OCI-LY3 (cell line): ENCODE measurements at regions not wholly inside any gene's neighbourhood (a gene's known extent, or its start where the extent isn't known, plus 50 kb on each side); places are given as distances from the start of the nearest gene placed in this dataset.

Source experiments
- H2AFZ ChIP-seq: fragments of 200-600, 300-600 bp; shearing (Covaris generic); 2 replicates; pipeline ENCODE4 v1.6.0; 2014; ENCODE audit warnings: antibody characterized with exemption, low read depth, low read length
- H3K27ac ChIP-seq: fragments of 200-600, 300-600 bp; sonication (generic); 2 replicates; pipeline ENCODE4 v1.5.1; 2014; ENCODE audit warnings: mild to moderate bottlenecking, low read length, moderate library complexity, mixed read lengths
- H3K27me3 ChIP-seq: fragments of 200-600, 300-600 bp; sonication (generic); 2 replicates; pipeline ENCODE4 v1.6.1; 2014; ENCODE audit warnings: low read depth, low read length, mixed read lengths
- H3K36me3 ChIP-seq: fragments of 200-600, 300-600 bp; sonication (generic); replicated peaks from 2 replicates; pipeline ENCODE3; 2014; ENCODE audit warnings: low read depth, low read length, mixed read lengths
- H3K4me1 ChIP-seq: fragments of 300-600, 200-600 bp; sonication (generic); 2 replicates; pipeline ENCODE4 v1.6.1; 2014; ENCODE audit warnings: low read length, mixed read lengths
- H3K4me2 ChIP-seq: fragments of 200-600, 300-600 bp; sonication (generic); 2 replicates; pipeline ENCODE4 v1.6.1; 2014; ENCODE audit warnings: low read length, mixed read lengths
- H3K4me3 ChIP-seq: fragments of 300-600, 200-600 bp; sonication (generic); 2 replicates; pipeline ENCODE4 v1.5.1; 2014; ENCODE audit warnings: antibody characterized with exemption, mild to moderate bottlenecking, low read length, moderate library complexity
- H3K79me2 ChIP-seq: fragments of 300-600, 200-600 bp; shearing (Covaris generic); 2 replicates; pipeline ENCODE4 v1.6.1; 2014; ENCODE audit warnings: mild to moderate bottlenecking, low read length, mixed read lengths
- H3K9ac ChIP-seq: fragments of 300-600, 200-600 bp; shearing (Covaris generic); 2 replicates; pipeline ENCODE4 v1.6.0; 2014; ENCODE audit warnings: mild to moderate bottlenecking, low read length, moderate library complexity
- H3K9me3 ChIP-seq: fragments of 200-600, 300-600 bp; shearing (Covaris generic); 2 replicates; pipeline ENCODE4 v1.6.1; 2014; ENCODE audit warnings: low read length, mixed read lengths; ENCODE audit not compliant: insufficient read depth
- H4K20me1 ChIP-seq: fragments of 200-600, 300-600 bp; sonication (generic); 2 replicates; pipeline ENCODE4 v1.6.1; 2016; ENCODE audit warnings: low read length, mixed read lengths; ENCODE audit not compliant: insufficient read depth
- CTCF ChIP-seq: fragments of 200-600, 300-600 bp; sonication (generic); IDR thresholded peaks from 2 replicates; pipeline ENCODE4 v1.5.1; 2014; ENCODE audit warnings: antibody characterized with exemption, low read length, low read depth
- EZH2phosphoT487 ChIP-seq: fragments of 200-600 bp; shearing (Covaris generic); IDR thresholded peaks from 2 replicates; pipeline ENCODE4 v1.6.1; 2018; ENCODE audit warnings: antibody characterized with exemption, mixed run types, low read depth

- Histone ChIP-seq H3K4me1 (no peaks in the 10 kb centered on the region), H3K4me2 (no peak overlapping the region), H3K27ac (no peak overlapping the region), H3K27me3 (peaks cover 47% of the 10 kb centered on the region), H4K20me1 (no peaks in the 10 kb centered on the region), H2AFZ (no peak overlapping the region), H3K9ac (no peak overlapping the region), H3K79me2 (no peaks in the 10 kb centered on the region), H3K4me3 (no peak overlapping the region), H3K9me3 (0 out of 2 replicates have a peak, but pooled peaks cover 4% of the 10 kb centered on the region), H3K36me3 (no peaks in the 10 kb centered on the region)
- no peak for TF ChIP-seq EZH2phosphoT487
- no peak for TF ChIP-seq CTCF
Observed at GRCh38 chr3:170705131-170705530, 119.3 kb upstream of the SLC7A14 start.

GRCh38 chr3:170703121-170703588 lies 117.3 kb upstream of the SLC7A14 start:
- H3K9ac ChIP-seq, result no peak overlapping the region

GRCh38 chr3:170701696-170702678 lies 116.1 kb upstream of the SLC7A14 start:
- TF ChIP-seq EZH2phosphoT487, result no peak
- TF ChIP-seq CTCF, result no peak
- H3K9ac ChIP-seq, result no peak overlapping the region
- H3K9me3 ChIP-seq, result no peaks in the 10 kb centered on the region
- no peak overlapping the region for H3K27ac ChIP-seq
- H4K20me1 ChIP-seq, result no peaks in the 10 kb centered on the region
- no peaks in the 10 kb centered on the region for H3K36me3 ChIP-seq
- peaks cover 41% of the 10 kb centered on the region for H3K27me3 ChIP-seq
- no peak overlapping the region for H3K4me2 ChIP-seq
- no peak overlapping the region for H3K4me3 ChIP-seq
- H3K79me2 ChIP-seq, result no peaks in the 10 kb centered on the region
- no peak overlapping the region for H2AFZ ChIP-seq
- H3K4me1 ChIP-seq, result no peaks in the 10 kb centered on the region

More at GRCh38 chr3:170703121-170703588, 117.3 kb upstream of the SLC7A14 start:
- Histone ChIP-seq H3K79me2 (no peaks in the 10 kb centered on the region), H3K4me3 (no peak overlapping the region), H4K20me1 (no peaks in the 10 kb centered on the region), H2AFZ (no peak overlapping the region), H3K36me3 (no peaks in the 10 kb centered on the region), H3K9me3 (no peaks in the 10 kb centered on the region), H3K27ac (no peak overlapping the region), H3K4me2 (no peak overlapping the region), H3K4me1 (no peaks in the 10 kb centered on the region), H3K27me3 (peaks cover 42% of the 10 kb centered on the region)
- TF ChIP-seq EZH2phosphoT487 (no peak), CTCF (no peak)

DNA sequence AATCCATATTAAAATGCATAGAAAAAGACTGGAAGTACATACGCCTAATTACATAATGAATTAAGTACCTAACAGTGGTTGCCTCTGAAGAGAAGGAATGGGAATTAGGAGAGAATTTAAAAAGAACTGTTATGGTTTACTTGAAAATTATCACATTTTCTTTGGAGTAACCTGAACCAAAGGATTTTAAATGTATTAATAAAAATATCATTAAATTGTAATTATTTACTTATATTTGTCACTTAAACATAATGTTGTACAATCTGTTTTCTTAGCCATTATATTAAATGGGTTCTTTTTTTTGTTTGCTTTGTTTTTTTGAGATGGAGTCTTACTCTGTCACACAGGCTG lies 114.2 kb upstream of the SLC7A14 start:
- Histone ChIP-seq H3K27me3 (peaks cover 54% of the 10 kb centered on the region), H3K36me3 (no peaks in the 10 kb centered on the region), H3K79me2 (no peaks in the 10 kb centered on the region), H3K9me3 (no peaks in the 10 kb centered on the region), H4K20me1 (no peaks in the 10 kb centered on the region), H3K9ac (no peak overlapping the region), H3K4me3 (no peak overlapping the region), H3K4me1 (no peaks in the 10 kb centered on the region), H3K4me2 (no peak overlapping the region), H3K27ac (no peak overlapping the region), H2AFZ (no peak overlapping the region)
- no peak for TF ChIP-seq CTCF
- no peak for TF ChIP-seq EZH2phosphoT487
